Motor neuron (in vitro differentiated cells): ENCODE measurements at regions not wholly inside any gene's neighbourhood (a gene's known extent, or its start where the extent isn't known, plus 50 kb on each side); places are given as distances from the start of the nearest gene placed in this dataset.
"Not testable (repeated sequence)": the region's sequence is repeated elsewhere in the genome, so short reads cannot be mapped to it uniquely, and the experiment has no call there.

ENCODE experiments used
- ATAC-seq, 8 experiments: fragments of 200-7000 bp; cut with Tn5 transposase; replicated peaks in 6 of 8; 2 replicates each; pipeline ENCODE4 v1.8.0; 2021; ENCODE audit warnings: mild to moderate bottlenecking in 8 of 8, moderate library complexity in 8 of 8
- H3K27ac ChIP-seq, 2 donors: fragments of 250-450 bp; sonication (Bioruptor Pico); 2 replicates each; pipeline ENCODE4 v1.9.0; 2021; ENCODE audit warnings: antibody characterized with exemption in 2 of 2, mild to moderate bottlenecking in 2 of 2, moderate library complexity in 1 of 2
- H3K4me1 ChIP-seq, 2 donors: fragments of 250-450 bp; sonication (Bioruptor Pico); replicated peaks in 1 of 2; 2 replicates each; pipeline ENCODE4 v1.6.1; 2021; ENCODE audit warnings: antibody characterized with exemption in 2 of 2, mild to moderate bottlenecking in 2 of 2, moderate library complexity in 1 of 2
- H3K4me3 ChIP-seq, 5 donors: fragments of 250-450 bp; sonication (Bioruptor Pico); 2 replicates each; pipeline ENCODE4 v1.9.0; 2021; ENCODE audit warnings: antibody characterized with exemption in 5 of 5, mild to moderate bottlenecking in 5 of 5, moderate library complexity in 4 of 5
- WGBS, 10 experiments: fragments of 450-650 bp; shearing (Covaris generic); methylation state at CpG; one replicate each; pipeline ENCODE4 v1.0.0; 2022; 5-methylcytosine and 5-hydroxymethylcytosine counted together
- in situ Hi-C, 9 experiments: fragments of 400-800 bp; cut with MboI; loops; one replicate each; pipeline ENCODE4 v1.15.0; 2021; ENCODE audit warnings: low sequenced_read_pairs in 9 of 9, low pct_unique_long_range_greater_than_20kb in 2 of 9; ENCODE audit not compliant: unreplicated experiment in 9 of 9

DNA sequence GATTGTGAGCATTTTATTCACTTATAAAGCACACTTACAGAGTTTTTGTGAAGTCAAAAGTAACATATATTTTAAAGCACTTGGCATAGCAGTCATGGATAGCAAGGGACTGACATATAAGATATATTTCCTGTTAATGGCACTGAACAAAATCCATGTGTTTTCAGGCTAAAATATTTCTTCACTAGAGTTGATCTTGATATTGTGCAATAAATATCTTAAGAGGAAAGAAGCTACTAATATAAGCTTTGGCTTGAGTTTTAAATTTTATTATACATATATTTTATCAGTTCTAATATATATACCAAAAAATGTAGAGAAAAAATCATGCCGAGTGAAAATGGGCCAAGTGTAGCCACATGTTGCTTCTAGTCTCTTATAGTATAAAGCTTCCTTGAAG is 189.7 kb upstream of the DPP10 start:
- H3K4me3 ChIP-seq, result no peak overlapping the region
- no peak for ATAC-seq
- H3K27ac ChIP-seq, result no peak overlapping the region
- in situ Hi-C loops, result no loop called here
- WGBS, 10 experiments, result 0 to 100% (median 100%) methylated on average over 1 of the region's 1 CpG; no CpG with 5 or more reads in 1 of the 10 experiments
- H3K4me1 ChIP-seq, result peaks cover 8 to 15% of the 10 kb centered on the region in 2 donors

DNA sequence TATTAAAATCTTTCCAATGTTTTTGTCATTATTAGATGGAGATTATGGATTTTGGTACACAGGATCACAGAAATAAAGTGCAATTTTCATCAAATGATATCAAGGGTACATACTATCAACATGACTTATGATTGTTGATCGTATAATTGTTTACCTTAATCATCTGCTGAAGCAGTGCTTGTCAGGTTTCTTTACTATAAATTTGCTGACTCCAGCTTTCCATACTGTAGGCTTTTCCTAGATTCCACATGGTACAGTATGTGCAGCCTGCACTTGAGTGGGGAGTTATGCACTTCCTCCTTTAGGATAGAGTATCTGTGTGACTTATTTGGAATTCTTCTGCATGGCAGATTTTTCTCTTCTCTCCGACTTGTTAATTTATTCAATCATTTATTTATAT is 187.6 kb upstream of the DPP10 start:
- in situ Hi-C loops, result no loop called here
- 0 to 100% (median 79%) methylated on average over 1 to 2 of the region's 2 CpGs for WGBS, 10 experiments
- no peak for ATAC-seq
- Histone ChIP-seq H3K27ac (no peak overlapping the region), H3K4me1 (no peaks in the 10 kb centered on the region), H3K4me3 (no peak overlapping the region)

DNA sequence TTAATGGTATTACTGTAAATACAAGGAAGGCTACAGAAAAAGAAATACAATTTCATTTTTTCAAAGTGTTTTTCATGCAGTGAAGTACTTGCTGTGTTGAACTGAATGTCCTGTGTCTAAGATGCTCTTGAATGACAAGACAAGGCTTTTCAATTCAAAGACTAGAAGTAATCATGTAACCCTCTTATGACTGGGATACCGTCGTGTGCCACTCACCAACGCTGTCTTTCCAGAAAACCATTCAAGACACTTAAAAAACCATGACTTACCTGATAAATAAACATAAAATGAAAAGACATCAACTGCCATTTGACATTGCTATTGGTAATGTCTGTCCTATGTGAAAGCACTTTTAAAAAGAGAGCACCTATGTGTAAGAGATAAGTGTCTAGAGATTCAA is 183.1 kb upstream of the DPP10 start:
- no peak overlapping the region for H3K4me3 ChIP-seq
- in situ Hi-C loops, result no loop called here

DNA sequence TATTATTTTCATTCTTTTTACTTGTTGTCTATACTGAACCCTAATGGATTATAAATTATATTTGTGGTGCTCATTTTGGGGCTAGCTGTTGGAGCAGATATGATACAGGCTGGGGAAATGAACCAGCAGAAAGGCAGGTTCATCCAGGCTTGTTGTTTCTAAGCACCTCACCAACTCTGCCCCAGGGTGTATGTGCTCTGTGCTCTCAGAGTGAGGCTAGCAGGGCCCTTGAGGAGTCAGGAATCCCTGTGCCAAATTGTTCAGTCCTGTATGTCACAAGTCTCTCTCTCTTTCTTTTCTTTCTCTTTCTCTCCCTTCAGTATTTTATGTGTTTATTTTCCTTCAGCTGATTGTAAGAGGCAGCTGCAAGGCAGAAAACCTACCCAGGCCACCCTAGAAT is 181.1 kb upstream of the DPP10 start:
- Histone ChIP-seq H3K4me1 (peaks cover 4 to 12% of the 10 kb centered on the region in 2 donors), H3K27ac (no peak overlapping the region), H3K4me3 (no peak overlapping the region)
- ATAC-seq, result no peak
- in situ Hi-C loops, result no loop called here

More for the DNA sequence above, 183.1 kb upstream of the DPP10 start:
- peaks cover 0 to 6% of the 10 kb centered on the region in 2 donors for H3K4me1 ChIP-seq
- ATAC-seq, result no peak
- WGBS, 10 experiments, result 5 to 100% (median 58%) methylated on average over 1 to 3 of the region's 3 CpGs; no CpG with 5 or more reads in 2 of the 10 experiments
- H3K27ac ChIP-seq, result no peak overlapping the region

DNA sequence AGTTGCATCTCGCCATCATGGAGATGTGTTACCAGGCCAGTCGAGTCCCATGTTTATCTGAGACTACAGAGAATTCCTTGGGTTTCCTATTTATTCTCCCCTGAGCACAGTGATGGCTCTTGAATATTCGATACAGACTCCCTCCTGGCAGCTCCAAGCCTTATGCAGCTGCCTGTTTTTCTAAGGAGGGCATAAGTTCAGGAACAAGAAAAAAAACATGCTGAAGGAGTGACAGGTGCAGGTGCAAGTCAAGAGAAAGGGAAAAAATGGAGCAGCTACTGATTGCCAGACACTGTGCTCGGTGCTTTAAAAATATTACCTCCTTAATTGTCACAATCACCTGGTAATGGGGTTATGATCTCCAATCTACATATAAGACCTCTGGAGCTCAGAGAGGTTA is 177.2 kb upstream of the DPP10 start:
- H3K4me3 ChIP-seq, result no peak overlapping the region
- in situ Hi-C loops, result no loop called here
- no peak overlapping the region for H3K27ac ChIP-seq
- 0 to 71% (median 6%) methylated on average over 1 to 4 of the region's 4 CpGs; no CpG with 5 or more reads in 4 of the 10 experiments for WGBS, 10 experiments
- ATAC-seq, result no peak
- peaks cover 4 to 12% of the 10 kb centered on the region in 2 donors for H3K4me1 ChIP-seq

DNA sequence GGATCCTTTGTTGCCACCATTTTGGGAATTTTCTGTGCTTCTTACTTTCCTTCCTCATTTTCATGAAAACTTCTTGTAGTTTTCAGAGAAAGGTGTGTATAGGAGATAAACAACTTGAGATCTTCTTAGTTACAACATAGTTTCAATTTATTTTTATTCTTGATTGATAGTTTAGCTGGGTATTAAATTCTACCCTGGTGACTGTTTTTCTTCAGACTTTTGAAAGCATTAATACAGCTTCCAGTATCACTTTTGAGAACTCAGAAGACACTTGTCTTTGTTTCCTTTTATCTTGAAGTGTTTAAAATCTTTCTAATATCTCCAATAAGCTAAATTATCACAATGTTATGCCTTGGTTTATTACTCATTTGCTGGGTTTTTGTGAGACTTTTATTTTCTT is 167.5 kb upstream of the DPP10 start:
- ATAC-seq, result no peak
- Histone ChIP-seq H3K4me3 (no peak overlapping the region), H3K4me1 (peaks cover 4 to 5% of the 10 kb centered on the region in 2 donors), H3K27ac (no peak overlapping the region)
- in situ Hi-C loops, result no loop called here

DNA sequence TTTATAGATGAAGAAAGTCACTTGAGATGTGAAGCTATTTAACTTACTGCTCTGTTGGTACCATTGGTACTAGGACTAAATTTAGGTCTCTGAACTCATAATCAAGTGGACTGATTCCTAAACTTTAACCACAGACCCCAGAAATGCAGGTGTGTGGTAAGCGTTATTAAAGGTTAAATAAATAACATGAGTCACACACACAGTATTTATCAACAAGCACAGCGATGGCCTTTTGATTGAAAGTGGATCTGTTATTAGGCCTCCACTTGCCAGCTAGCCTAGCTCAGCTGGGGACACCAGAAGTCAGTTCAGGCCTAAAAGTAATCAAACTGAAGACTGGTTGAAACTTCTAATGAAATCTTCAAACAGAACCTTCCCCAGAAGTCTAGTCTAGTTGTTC is 161.3 kb upstream of the DPP10 start:
- 0 to 100% (median 78%) methylated on average over 1 to 2 of the region's 2 CpGs; no CpG with 5 or more reads in 1 of the 10 experiments for WGBS, 10 experiments
- ATAC-seq, result no peak
- Histone ChIP-seq H3K4me3 (no peak overlapping the region), H3K27ac (no peak overlapping the region), H3K4me1 (peaks cover 0 to 8% of the 10 kb centered on the region in 2 donors)
- in situ Hi-C loops, result no loop called here

DNA sequence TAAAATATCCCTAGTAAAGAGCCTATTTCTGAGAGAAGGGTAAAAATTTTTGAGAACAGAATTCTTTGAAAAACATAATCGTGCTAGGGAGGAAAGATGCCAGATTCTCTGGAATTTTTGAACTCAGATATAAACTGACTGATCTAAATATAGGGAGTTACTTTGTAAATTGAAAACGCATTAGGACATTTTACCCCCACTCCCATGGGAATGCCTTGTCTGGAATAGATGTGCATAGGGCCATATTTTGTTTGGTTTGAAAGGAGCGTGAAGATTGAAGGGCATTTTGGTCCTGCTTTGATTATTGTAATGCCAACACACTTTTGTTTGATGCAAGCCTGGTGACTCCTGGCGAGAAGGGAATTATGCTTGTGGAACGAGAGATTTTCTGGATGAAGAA is 158.7 kb upstream of the DPP10 start:
- 0 to 94% (median 72%) methylated on average over 1 to 5 of the region's 5 CpGs for WGBS, 10 experiments
- Histone ChIP-seq H3K4me3 (no peak overlapping the region), H3K4me1 (peaks cover 0 to 8% of the 10 kb centered on the region in 2 donors), H3K27ac (no peak overlapping the region)
- no peak for ATAC-seq
- in situ Hi-C loops, result no loop called here

DNA sequence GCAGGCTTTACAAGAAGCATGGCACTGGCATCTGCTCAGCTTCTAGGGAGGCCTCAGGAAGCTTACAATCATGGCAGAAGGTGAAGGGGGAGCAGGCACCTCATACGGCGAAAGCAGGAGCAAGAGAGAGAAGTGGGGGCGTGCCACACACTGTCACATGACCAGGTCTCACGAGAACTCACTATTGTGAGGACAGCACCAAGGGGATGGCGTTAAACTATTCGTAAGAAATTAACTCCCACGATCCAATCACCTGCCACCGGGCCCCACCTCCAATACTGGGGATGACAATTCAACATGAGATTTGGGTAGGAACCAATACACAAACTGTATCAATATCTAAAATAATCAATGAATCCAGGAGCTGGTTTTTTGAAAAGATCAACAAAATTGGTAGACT is 156.0 kb upstream of the DPP10 start:
- ATAC-seq, result no peak
- Histone ChIP-seq H3K27ac (no peak overlapping the region), H3K4me3 (no peak overlapping the region), H3K4me1 (peaks cover 0 to 8% of the 10 kb centered on the region in 2 donors)
- in situ Hi-C loops, result no loop called here
- 0 to 100% (median 72%) methylated on average over 2 to 7 of the region's 8 CpGs; no CpG with 5 or more reads in 1 of the 10 experiments for WGBS, 10 experiments

DNA sequence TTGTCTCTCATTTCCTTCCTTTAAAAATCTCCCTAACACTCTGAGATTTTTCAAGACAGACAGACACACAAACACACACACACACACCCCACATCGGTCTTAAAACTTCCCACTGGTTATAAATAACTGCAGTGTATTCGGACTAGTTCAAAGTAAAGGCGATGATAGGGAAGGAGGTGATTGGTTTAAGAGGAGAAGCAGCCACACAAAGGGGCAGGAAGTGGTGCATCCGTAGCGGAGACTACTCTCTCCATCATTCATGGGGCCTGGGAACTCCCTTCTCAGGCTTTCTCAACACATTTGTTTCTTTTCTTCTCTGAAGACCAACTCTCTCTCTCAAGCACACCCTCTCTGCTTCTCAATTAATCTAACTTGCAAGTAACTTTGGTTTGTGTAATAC is 149.1 kb upstream of the DPP10 start:
- Histone ChIP-seq H3K27ac (no peak overlapping the region), H3K4me1 (peaks cover 16 to 21% of the 10 kb centered on the region in 2 donors), H3K4me3 (no peak overlapping the region)
- no peak for ATAC-seq
- 60 to 90% (median 74%) methylated on average over 1 to 4 of the region's 5 CpGs; no CpG with 5 or more reads in 5 of the 10 experiments for WGBS, 10 experiments
- in situ Hi-C loops, result no loop called here

DNA sequence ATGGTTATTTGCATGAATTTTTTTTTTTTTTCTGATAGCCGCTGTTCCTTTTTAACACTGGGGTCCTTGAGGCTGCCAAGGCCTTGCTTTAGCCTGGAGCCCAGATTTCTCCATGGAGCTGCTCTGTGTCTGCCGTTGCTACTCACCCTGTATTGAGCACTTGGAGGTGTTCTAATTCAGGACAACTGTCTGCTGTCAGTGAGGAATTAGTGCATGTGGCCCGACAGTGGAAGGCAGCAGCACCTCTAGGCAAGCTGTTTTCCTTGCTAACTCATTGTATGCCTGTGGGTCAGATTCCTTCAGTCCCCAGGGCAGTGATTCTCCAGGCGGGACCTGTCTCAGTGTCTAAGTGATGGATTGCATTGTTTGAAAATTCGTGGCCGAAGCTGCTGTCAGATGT is 147.7 kb upstream of the DPP10 start:
- WGBS, 10 experiments, result 0 to 60% (median 19%) methylated on average over 1 to 6 of the region's 6 CpGs

DNA sequence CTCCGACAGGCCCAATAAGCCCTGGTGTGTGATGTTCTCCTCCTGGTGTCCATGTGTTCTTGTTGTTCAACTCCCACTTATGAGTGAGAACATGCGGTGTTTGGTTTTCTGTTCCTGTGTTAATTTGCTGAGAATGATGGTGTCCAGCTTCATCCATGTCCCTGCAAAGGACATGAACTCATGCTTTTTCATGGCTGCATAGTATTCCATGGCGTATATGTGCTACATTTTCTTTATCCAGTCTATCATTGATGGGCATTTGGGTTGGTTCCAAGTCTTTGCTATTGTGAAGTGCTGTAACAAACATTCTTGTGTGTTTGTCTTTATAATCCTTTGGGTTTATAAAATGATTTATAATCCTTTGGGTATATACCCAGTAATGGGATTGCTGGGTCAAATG is 142.1 kb upstream of the DPP10 start:
- H3K4me1 ChIP-seq, ATAC-seq, H3K27ac ChIP-seq, in situ Hi-C loops, H3K4me3 ChIP-seq: not testable (repeated sequence)
- 0 to 100% (median 65%) methylated on average over 1 to 2 of the region's 3 CpGs; no CpG with 5 or more reads in 3 of the 10 experiments for WGBS, 10 experiments

More for the DNA sequence above, 147.7 kb upstream of the DPP10 start:
- ATAC-seq, result peak in 5 of 8 experiments; percentile 67 to 97 (median 87)
- peaks cover 16 to 21% of the 10 kb centered on the region in 2 donors for H3K4me1 ChIP-seq
- H3K4me3 ChIP-seq, result no peak overlapping the region
- in situ Hi-C loops, result no loop called here
- H3K27ac ChIP-seq, result peak overlapping the region in 1 of 2 donors; percentile 17

DNA sequence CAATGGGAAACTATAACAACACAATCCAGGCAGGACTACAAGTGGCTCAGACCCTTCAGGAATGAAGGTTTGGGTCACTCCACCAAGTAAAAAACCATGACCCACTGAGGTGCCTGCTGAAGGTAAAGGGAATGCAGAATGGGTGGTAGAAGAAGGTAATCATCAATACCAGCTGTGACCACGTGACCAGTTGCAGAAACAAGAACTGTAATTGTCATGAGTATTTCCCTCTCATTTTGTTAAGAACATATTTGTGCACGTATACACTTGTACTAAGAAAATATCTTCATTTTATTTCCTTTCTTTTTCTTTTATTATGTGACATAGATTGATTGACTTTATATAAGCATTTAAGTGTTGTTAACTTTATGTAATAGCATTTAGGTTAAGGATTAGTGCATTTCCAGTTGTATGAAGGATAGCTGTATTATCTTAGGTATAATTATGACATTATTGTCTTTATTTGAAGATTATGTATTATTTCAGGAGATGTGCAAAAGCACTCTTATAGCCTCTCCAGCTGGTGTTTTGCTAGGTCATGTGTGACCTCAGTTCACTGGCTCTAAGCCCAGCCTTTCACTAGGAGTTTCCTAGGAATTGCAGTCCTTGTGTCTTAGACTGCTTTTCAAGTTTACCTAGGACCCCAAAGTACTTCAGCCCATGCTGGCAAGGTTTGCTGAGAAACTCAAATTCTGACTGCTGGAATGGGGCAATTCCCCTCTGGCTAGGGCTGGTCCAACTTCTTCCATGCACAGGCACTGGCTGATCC is 125.7 kb upstream of the DPP10 start:
- Histone ChIP-seq H3K4me1 (no peaks in the 10 kb centered on the region), H3K27ac (no peak overlapping the region), H3K4me3 (no peak overlapping the region)
- in situ Hi-C loops, result no loop called here
- ATAC-seq, result no peak
- 0 to 86% (median 33%) methylated on average over 1 to 2 of the region's 2 CpGs; no CpG with 5 or more reads in 1 of the 10 experiments for WGBS, 10 experiments

DNA sequence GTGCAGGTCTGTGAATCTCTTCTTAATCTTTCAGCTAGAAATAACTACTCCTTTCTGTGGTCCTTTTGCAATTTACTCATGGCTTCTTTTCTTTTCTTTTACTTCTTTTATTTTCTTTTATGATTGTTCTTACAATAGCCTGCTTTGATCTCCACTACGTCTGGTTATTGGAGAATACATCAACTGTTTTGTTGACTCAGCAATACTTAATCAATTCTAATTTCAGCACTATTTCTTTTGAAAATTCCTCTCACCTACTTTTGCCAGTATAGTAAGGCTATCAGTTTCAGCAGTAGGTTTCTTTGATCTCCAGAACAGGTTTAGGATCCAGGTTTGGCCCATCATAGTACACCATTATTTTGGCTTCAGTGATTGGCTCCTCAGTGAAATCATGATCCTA is 111.8 kb upstream of the DPP10 start:
- Histone ChIP-seq H3K4me3 (no peak overlapping the region), H3K27ac (no peak overlapping the region), H3K4me1 (no peaks in the 10 kb centered on the region)
- 0 to 83% (median 45%) methylated on average over 1 of the region's 1 CpG for WGBS, 10 experiments
- in situ Hi-C loops, result no loop called here
- no peak for ATAC-seq
